Fibroblast of pulmonary artery (primary cell): ENCODE measurements at regions not wholly inside any gene's neighbourhood (a gene's known extent, or its start where the extent isn't known, plus 50 kb on each side); places are given as distances from the start of the nearest gene placed in this dataset.

Source experiments
- DNase-seq: peaks from one replicate; pipeline ENCODE4 v3.0.0-alpha.2; 2010; ENCODE audit warnings: low read depth
- H3K4me3 ChIP-seq: replicated peaks from 2 replicates; pipeline ENCODE4 v1.5.1; 2011; ENCODE audit warnings: low read depth, mild to moderate bottlenecking, control low read depth, low read length, moderate library complexity
- TF ChIP-seq, protein P1 (sequence below): IDR thresholded peaks from 2 replicates; pipeline ENCODE4 v1.5.1; 2011; ENCODE audit warnings: mild to moderate bottlenecking, control low read depth, low read length, inconsistent platforms; ENCODE audit errors: missing control alignments

DNA sequence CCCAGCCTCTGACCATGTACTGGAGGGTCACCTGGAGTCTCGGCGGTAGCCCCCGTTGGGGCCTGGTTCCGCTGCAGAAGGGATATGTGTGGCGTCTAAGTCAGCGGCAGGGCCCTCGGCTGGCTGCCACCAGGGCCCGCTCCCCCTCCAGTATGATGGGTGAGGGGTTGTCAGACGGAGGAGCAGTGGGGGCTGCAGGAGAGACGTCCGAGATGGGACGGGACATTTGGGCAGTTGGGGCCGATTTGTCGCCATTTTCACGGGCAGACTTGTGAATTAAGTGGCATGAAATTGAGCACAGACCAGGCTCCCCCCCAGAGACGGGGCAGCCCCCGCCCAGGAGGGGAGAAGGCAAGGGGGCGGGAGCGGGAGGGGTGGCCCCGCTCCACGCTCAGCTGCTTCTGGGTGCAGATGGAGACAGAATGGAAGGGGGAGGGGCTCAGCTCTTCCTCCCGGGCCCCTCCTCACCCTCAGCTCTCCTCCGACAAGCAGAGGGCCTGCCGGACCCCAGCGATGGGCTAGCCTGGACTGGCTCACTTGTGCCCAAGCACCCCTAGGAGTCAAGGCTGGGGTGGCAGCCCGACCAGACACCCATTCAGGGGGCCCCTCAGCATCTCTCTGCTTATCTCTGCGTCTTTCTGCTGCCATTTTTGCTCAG, 52.7 kb upstream of the LHX1 start:
- no peak overlapping the region for H3K4me3 ChIP-seq
- DNase-seq, result no peak
- TF ChIP-seq, protein P1, sequence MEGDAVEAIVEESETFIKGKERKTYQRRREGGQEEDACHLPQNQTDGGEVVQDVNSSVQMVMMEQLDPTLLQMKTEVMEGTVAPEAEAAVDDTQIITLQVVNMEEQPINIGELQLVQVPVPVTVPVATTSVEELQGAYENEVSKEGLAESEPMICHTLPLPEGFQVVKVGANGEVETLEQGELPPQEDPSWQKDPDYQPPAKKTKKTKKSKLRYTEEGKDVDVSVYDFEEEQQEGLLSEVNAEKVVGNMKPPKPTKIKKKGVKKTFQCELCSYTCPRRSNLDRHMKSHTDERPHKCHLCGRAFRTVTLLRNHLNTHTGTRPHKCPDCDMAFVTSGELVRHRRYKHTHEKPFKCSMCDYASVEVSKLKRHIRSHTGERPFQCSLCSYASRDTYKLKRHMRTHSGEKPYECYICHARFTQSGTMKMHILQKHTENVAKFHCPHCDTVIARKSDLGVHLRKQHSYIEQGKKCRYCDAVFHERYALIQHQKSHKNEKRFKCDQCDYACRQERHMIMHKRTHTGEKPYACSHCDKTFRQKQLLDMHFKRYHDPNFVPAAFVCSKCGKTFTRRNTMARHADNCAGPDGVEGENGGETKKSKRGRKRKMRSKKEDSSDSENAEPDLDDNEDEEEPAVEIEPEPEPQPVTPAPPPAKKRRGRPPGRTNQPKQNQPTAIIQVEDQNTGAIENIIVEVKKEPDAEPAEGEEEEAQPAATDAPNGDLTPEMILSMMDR, result no peak

DNA sequence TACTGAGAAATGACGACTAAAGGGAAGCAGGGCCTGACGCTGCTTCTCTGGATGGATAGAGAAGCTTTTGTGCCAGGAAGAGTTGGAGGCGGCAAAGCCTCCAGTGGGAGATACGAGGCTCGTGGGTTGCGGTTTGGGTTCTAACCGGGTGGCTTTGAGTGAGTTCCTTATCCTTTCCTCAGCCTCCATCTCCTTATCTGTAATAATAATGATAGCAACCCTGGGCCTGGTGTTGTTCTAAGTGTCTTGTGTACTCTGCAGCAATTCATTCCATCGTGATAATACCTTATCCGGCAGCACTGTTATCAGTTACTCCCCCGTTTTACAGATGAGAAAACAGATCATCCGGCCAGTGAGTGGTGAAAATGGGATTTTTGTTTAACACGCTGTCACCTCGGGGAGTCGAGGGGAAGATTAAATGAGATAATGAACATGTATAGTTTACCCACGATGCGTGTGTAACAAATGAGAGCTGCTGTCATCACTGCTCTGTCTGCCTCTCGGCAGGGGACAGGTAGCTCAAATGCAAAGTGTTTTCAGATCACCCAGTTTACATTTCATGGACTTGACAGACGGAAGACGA, 52.0 kb upstream of the LHX1 start:
- TF ChIP-seq, protein P1, result no peak
- no peak overlapping the region for H3K4me3 ChIP-seq
- DNase-seq, result peak; percentile 30

DNA sequence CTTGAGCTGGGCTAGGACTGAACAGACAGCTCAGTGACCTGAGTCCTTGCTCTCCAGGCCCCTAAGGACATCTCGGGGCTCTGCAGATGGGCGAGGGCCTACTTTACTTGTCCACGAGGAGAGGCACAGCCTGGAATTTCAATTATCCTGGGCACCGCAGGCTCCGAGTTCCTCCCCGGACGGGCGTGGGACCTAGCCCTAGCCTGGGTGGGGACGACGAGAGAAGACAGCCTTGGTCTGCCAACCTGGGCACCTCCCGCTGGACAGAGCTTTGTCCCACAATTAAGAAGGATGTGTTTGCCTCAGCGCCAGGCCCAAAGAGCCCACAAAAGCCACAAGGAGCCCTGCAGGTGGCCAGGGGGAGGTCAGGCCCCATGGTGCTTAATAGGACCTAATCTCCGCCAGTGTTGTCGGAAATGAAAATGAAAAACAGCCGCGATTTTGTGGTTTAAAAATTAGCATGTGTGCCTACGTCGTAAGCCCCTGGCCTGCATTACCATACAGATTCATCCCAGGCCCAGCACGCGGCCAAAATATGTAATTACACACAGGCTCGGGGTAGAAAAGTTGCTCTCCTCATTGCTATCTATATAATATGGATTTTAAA, 51.4 kb upstream of the LHX1 start:
- H3K4me3 ChIP-seq, result no peak overlapping the region
- TF ChIP-seq, protein P1, result no peak
- DNase-seq, result no peak
